Fibroblast of lung (primary cell): ENCODE measurements at regions not wholly inside any gene's neighbourhood (a gene's known extent, or its start where the extent isn't known, plus 50 kb on each side); places are given as distances from the start of the nearest gene placed in this dataset.

ENCODE experiments used
- DNase-seq, 2 donors: peaks; one replicate each; pipeline versions ENCODE4 v3.0.0 to v3.0.0-alpha.2; 2010; ENCODE audit warnings: low read depth in 2 of 2
- H2AFZ ChIP-seq: 2 replicates; pipeline ENCODE4 v1.5.1; 2012; ENCODE audit warnings: low read length, control low read depth, inconsistent platforms
- H3K27ac ChIP-seq: 2 replicates; pipeline ENCODE4 v1.5.1; 2011; ENCODE audit warnings: low read length, control low read depth; ENCODE audit not compliant: insufficient read depth
- H3K27me3 ChIP-seq: 2 replicates; pipeline ENCODE4 v1.5.1; 2011; ENCODE audit warnings: mild to moderate bottlenecking, low read length; ENCODE audit not compliant: control insufficient read depth, insufficient read depth
- H3K36me3 ChIP-seq: 2 replicates; pipeline ENCODE4 v1.5.1; 2011; ENCODE audit warnings: low read length; ENCODE audit not compliant: control insufficient read depth, insufficient read depth
- H3K4me1 ChIP-seq: 2 replicates; pipeline ENCODE4 v1.5.1; 2011; ENCODE audit warnings: low read length; ENCODE audit not compliant: control insufficient read depth, insufficient read depth; ENCODE audit errors: extremely low read depth
- H3K4me2 ChIP-seq: 2 replicates; pipeline ENCODE4 v1.5.1; 2011; ENCODE audit warnings: low read length, control low read depth; ENCODE audit not compliant: insufficient read depth; ENCODE audit errors: extremely low read depth
- H3K4me3 ChIP-seq, 4 experiments: fragments of 200-600 bp in 1 of 4; sonication (generic) in 1 of 4; replicated peaks in 1 of 4; 2 replicates each; pipeline ENCODE4 v1.5.1; 2011 to 2016; ENCODE audit warnings: low read length in 4 of 4, low read depth in 3 of 4, mild to moderate bottlenecking in 3 of 4, control low read depth in 2 of 4, inconsistent platforms in 1 of 4, mixed read lengths in 1 of 4; ENCODE audit not compliant: insufficient read depth in 1 of 4; ENCODE audit errors: control extremely low read depth in 1 of 4
- H3K79me2 ChIP-seq: 2 replicates; pipeline ENCODE4 v1.5.1; 2012; ENCODE audit warnings: mild to moderate bottlenecking, low read length, inconsistent platforms; ENCODE audit not compliant: control insufficient read depth, insufficient read depth
- H3K9ac ChIP-seq: 2 replicates; pipeline ENCODE4 v1.5.1; 2011; ENCODE audit warnings: mild to moderate bottlenecking, low read length, control low read depth; ENCODE audit not compliant: insufficient read depth
- H3K9me3 ChIP-seq: 2 replicates; pipeline ENCODE4 v1.5.1; 2012; ENCODE audit warnings: low read depth, low read length; ENCODE audit not compliant: control insufficient read depth, insufficient read depth
- H4K20me1 ChIP-seq: 2 replicates; pipeline ENCODE4 v1.5.1; 2011; ENCODE audit warnings: low read length; ENCODE audit not compliant: control insufficient read depth, insufficient read depth; ENCODE audit errors: extremely low read depth
- EZH2 ChIP-seq: IDR thresholded peaks from 2 replicates; pipeline ENCODE4 v1.5.1; 2012; ENCODE audit warnings: low read length, control low read depth, mild to moderate bottlenecking; ENCODE audit errors: missing control alignments
- TF ChIP-seq, protein P1 (sequence below), 2 donors: IDR thresholded peaks in 1 of 2; conservative IDR thresholded peaks in 1 of 2; 1 replicate in 1 of 2; 2 replicates in 1 of 2; pipeline ENCODE4 v1.5.1; 2011 to 2012; ENCODE audit warnings: low read length in 2 of 2, control low read depth in 1 of 2, inconsistent platforms in 1 of 2, low read depth in 1 of 2, mild to moderate bottlenecking in 1 of 2

GRCh38 chrX:39008549-39008948, 207.3 kb downstream of the MID1IP1 start:
- Histone ChIP-seq H3K4me2 (no peak overlapping the region), H3K36me3 (no peaks in the 10 kb centered on the region), H3K79me2 (no peaks in the 10 kb centered on the region), H3K4me3 (no peak overlapping the region), H3K27ac (no peak overlapping the region), H4K20me1 (no peaks in the 10 kb centered on the region), H3K27me3 (no peaks in the 10 kb centered on the region), H3K9me3 (no peaks in the 10 kb centered on the region), H2AFZ (no peak overlapping the region), H3K4me1 (no peaks in the 10 kb centered on the region), H3K9ac (no peak overlapping the region)
- no peak for DNase-seq
- TF ChIP-seq, protein P1, sequence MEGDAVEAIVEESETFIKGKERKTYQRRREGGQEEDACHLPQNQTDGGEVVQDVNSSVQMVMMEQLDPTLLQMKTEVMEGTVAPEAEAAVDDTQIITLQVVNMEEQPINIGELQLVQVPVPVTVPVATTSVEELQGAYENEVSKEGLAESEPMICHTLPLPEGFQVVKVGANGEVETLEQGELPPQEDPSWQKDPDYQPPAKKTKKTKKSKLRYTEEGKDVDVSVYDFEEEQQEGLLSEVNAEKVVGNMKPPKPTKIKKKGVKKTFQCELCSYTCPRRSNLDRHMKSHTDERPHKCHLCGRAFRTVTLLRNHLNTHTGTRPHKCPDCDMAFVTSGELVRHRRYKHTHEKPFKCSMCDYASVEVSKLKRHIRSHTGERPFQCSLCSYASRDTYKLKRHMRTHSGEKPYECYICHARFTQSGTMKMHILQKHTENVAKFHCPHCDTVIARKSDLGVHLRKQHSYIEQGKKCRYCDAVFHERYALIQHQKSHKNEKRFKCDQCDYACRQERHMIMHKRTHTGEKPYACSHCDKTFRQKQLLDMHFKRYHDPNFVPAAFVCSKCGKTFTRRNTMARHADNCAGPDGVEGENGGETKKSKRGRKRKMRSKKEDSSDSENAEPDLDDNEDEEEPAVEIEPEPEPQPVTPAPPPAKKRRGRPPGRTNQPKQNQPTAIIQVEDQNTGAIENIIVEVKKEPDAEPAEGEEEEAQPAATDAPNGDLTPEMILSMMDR (conservative IDR thresholded peaks at IDR 0.05 in 1 of 2, IDR thresholded peaks at IDR 0.05 in 1 of 2; ENCODE audit: low read depth in 1 of 2, low read length in 2 of 2) = no peak
- TF ChIP-seq EZH2 = no peak

DNA sequence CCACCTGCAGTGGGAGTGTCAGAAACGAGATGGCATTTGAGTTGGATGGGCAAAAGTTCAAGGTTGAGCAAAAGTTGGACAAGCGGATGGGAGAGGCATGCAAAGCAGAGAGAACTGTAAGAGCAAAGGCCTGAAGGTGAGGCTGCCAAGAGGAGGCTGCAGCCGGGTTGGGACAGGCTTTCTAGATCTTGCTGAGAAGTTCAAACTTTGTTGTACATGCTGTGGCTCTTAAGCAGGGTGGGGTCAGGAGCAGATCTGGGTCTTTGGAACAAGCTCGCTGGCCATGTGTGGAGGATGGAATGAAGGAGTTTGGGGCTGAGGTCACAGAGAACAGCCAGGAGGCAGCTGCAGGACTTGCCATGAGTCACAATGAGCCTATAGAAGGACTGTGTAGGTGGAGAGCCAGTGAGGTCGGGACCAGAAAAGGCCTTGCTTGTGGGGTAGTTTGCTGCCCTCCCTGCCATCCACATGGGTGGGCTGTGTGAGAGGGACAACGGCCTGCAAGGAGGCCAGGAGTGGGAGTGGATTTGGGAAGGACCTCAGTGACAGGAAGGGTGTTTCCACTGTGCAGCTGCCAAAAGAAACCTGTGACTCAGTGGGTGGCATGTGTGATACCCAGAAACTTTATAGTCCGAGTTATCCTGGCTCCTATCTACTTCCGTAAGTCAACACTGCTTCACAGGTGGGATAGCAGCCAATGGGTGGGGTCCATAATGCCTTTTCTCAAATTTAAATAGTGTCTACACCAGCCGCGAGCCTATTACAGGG, 210.4 kb downstream of the MID1IP1 start:
- Histone ChIP-seq H3K9me3 (no peaks in the 10 kb centered on the region), H3K79me2 (no peaks in the 10 kb centered on the region), H3K36me3 (no peaks in the 10 kb centered on the region), H3K4me2 (no peak overlapping the region), H3K4me1 (no peaks in the 10 kb centered on the region), H4K20me1 (no peaks in the 10 kb centered on the region), H3K4me3 (no peak overlapping the region), H3K9ac (no peak overlapping the region), H3K27ac (no peak overlapping the region), H3K27me3 (no peaks in the 10 kb centered on the region), H2AFZ (no peak overlapping the region)
- TF ChIP-seq EZH2 = no peak
- TF ChIP-seq, protein P1 (conservative IDR thresholded peaks at IDR 0.05 in 1 of 2, IDR thresholded peaks at IDR 0.05 in 1 of 2; ENCODE audit: low read depth in 1 of 2, low read length in 2 of 2) = no peak
- DNase-seq = peak; percentile 9 to 33

DNA sequence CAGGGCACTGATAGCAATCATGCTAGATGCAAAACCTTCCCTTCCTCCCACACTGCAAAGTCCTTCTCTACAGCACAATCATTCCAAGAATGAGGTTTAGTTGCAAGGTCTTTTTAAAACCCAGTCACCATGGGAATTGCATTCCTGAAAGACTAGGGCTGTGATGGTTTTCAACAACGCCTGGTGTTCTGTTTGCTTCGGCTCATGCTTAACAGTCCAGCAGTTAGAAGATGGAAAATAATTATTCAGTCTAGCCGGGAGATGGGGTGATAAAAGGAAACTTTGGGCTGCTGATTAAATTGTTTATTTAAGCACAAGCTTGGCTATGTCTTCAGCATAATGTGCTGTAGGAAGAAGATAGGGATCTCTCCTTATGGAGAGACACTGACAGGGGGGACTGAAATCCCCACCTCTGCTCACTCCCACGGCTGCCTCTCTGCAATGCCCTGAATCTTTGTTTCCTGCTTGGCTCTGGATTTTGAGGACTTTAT, 211.4 kb downstream of the MID1IP1 start:
- Histone ChIP-seq H3K9me3 (no peaks in the 10 kb centered on the region), H3K4me2 (peak overlapping the region; percentile 44), H3K4me1 (no peaks in the 10 kb centered on the region), H3K27ac (no peak overlapping the region), H3K27me3 (no peaks in the 10 kb centered on the region), H2AFZ (no peak overlapping the region), H3K9ac (no peak overlapping the region), H3K4me3 (no peak overlapping the region), H4K20me1 (no peaks in the 10 kb centered on the region), H3K79me2 (no peaks in the 10 kb centered on the region), H3K36me3 (no peaks in the 10 kb centered on the region)
- peak; percentile 14 to 63 for DNase-seq
- TF ChIP-seq, protein P1 (conservative IDR thresholded peaks at IDR 0.05 in 1 of 2, IDR thresholded peaks at IDR 0.05 in 1 of 2; ENCODE audit: low read depth in 1 of 2, low read length in 2 of 2) = no peak
